HG03571 (cell line): ENCODE measurements at regions not wholly inside any gene's neighbourhood (a gene's known extent, or its start where the extent isn't known, plus 50 kb on each side); places are given as distances from the start of the nearest gene placed in this dataset.
"Not testable (repeated sequence)": the region's sequence is repeated elsewhere in the genome, so short reads cannot be mapped to it uniquely, and the experiment has no call there.

Experiments used
- ATAC-seq: cut with Tn5 transposase; IDR thresholded peaks from one replicate; pipeline ENCODE4 v1.9.1; 2021; ENCODE audit not compliant: unreplicated experiment

- ATAC-seq, result not testable (repeated sequence)
Observed at GRCh38 chr14:105772710-105773250, 246.4 kb downstream of the TMEM121 start.

GRCh38 chr14:105773584-105773983 is 247.2 kb downstream of the TMEM121 start:
- no peak for ATAC-seq

GRCh38 chr14:105774001-105774400 is 247.6 kb downstream of the TMEM121 start:
- no peak for ATAC-seq

- ATAC-seq, result not testable (repeated sequence)
Observed at GRCh38 chr14:105774585-105775348, 248.4 kb downstream of the TMEM121 start.

- not testable (repeated sequence) for ATAC-seq
Observed at GRCh38 chr14:105775349-105775923, 249.1 kb downstream of the TMEM121 start.

- not testable (repeated sequence) for ATAC-seq
Observed at GRCh38 chr14:105776112-105776511, 249.7 kb downstream of the TMEM121 start.

GRCh38 chr14:105776924-105777323 is 250.5 kb downstream of the TMEM121 start:
- ATAC-seq, result no peak

GRCh38 chr14:105783707-105784106 is 257.3 kb downstream of the TMEM121 start:
- no peak for ATAC-seq

GRCh38 chr14:105793836-105794235 is 267.5 kb downstream of the TMEM121 start:
- no peak for ATAC-seq

- no peak for ATAC-seq
Observed at GRCh38 chr14:105797546-105797945, 271.2 kb downstream of the TMEM121 start.

- ATAC-seq, result no peak
Observed at GRCh38 chr14:105805701-105806100, 279.3 kb downstream of the TMEM121 start.

GRCh38 chr14:105806568-105806967 is 280.2 kb downstream of the TMEM121 start:
- ATAC-seq, result no peak

- ATAC-seq, result no peak
Observed at GRCh38 chr14:105817971-105818711, 291.8 kb downstream of the TMEM121 start.

GRCh38 chr14:105818712-105819005 is 292.3 kb downstream of the TMEM121 start:
- no peak for ATAC-seq

GRCh38 chr14:105830171-105830570 is 303.8 kb downstream of the TMEM121 start:
- ATAC-seq, result no peak

- no peak for ATAC-seq
Observed at GRCh38 chr14:105836160-105836559, 309.8 kb downstream of the TMEM121 start.

- no peak for ATAC-seq
Observed at GRCh38 chr14:105836730-105837129, 310.3 kb downstream of the TMEM121 start.

GRCh38 chr14:105837349-105838063 is 311.1 kb downstream of the TMEM121 start:
- no peak for ATAC-seq

- no peak for ATAC-seq
Observed at GRCh38 chr14:105838107-105838506, 311.7 kb downstream of the TMEM121 start.

- no peak for ATAC-seq
Observed at GRCh38 chr14:105838591-105839424, 312.4 kb downstream of the TMEM121 start.
